ENCODE measurements at regions not wholly inside any gene's neighbourhood (a gene's known extent, or its start where the extent isn't known, plus 50 kb on each side); places are given as distances from the start of the nearest gene placed in this dataset.
A peak's percentile ranks its signal among the peaks of the same experiment; 100 is the strongest.

DNA sequence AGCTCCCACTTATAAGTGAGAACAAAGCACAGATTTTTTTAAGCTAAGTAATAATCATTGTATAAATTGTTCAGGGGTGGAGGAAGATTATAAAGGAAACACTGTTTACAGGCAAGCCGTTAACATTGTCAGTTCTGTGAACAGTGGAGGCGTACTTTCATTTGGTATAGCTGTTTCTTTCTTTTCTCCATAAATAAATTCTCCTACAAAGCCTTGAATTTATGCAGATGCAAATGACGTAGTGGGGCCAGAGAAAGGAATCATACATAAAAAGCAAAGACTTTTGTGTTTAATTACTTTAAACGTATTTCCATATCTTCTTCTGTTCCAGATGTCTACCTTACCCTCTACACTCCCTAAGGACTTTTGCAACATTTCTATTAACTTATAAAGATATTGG is 914.9 kb downstream of the ZPLD1 start:
- Histone ChIP-seq H3K9me3 (no peaks in the 10 kb centered on the region), H3K36me3 (no peaks in the 10 kb centered on the region), H3K4me3 (no peak overlapping the region), H3K27me3 (no peaks in the 10 kb centered on the region)
- DNase-seq: no peak

DNA sequence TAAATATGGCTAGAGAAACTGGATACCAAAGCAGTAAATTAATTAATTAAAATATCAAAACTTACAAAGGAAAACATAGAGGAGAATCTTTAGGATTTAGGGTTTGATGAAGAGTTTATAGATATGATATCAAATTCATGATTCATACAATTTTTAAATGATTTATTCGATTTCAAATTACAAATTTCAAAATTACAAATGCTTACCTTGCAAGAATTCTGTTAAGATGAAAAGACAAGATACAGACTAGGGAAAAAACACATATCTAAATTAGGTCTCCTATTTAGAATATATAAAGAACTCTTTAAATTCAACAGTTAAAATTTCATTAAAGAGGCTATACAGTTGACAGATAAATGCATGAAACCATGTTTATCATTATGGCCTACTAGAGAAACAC is 930.7 kb downstream of the ZPLD1 start:
- Histone ChIP-seq H3K9me3 (no peaks in the 10 kb centered on the region), H3K36me3 (no peaks in the 10 kb centered on the region), H3K27me3 (no peaks in the 10 kb centered on the region), H3K4me3 (no peak overlapping the region)
- DNase-seq: no peak

DNA sequence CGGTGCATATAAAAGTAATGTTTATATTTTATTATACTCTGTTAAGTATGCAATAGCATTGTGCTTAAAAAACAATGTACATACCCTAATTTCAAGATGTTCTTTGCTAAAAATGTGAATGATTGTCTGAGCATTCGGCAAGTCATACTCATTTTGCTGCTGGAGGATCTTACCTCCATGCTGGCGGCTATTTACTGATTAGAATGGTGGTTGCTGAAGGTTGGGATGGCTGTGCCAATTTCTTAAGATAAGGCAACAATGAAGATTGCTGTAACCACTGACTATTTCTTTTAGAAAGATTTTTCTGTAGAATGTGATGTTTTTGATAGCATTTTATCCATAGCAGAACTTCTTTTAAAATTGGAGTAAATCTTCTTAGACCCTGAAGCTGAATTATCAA is 932.7 kb downstream of the ZPLD1 start:
- Histone ChIP-seq H3K36me3 (no peaks in the 10 kb centered on the region), H3K4me3 (no peak overlapping the region), H3K9me3 (no peaks in the 10 kb centered on the region), H3K27me3 (no peaks in the 10 kb centered on the region)
- no peak for DNase-seq

DNA sequence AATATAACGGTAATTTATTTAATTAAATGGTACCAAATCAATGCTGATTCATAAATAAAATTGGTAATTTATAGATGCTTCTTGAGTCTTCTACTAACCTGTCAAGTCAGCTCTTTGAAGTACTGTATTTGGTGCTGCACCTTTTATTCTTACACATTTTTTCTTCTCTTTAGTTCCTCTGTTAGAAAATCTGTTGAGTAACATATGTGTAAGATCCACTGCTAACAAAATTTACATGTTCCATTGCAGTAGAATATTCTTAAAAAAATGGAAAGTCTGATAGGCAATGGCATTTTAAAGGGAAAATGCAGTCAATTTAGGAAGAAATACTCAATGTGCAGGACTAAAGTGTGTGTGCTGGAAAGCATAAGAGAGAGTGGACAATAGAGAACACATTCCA is 936.6 kb downstream of the ZPLD1 start:
- no peaks in the 10 kb centered on the region for H3K27me3 ChIP-seq
- no peaks in the 10 kb centered on the region for H3K9me3 ChIP-seq
- no peaks in the 10 kb centered on the region for H3K36me3 ChIP-seq
- no peak for DNase-seq
- H3K4me3 ChIP-seq: no peak overlapping the region

DNA sequence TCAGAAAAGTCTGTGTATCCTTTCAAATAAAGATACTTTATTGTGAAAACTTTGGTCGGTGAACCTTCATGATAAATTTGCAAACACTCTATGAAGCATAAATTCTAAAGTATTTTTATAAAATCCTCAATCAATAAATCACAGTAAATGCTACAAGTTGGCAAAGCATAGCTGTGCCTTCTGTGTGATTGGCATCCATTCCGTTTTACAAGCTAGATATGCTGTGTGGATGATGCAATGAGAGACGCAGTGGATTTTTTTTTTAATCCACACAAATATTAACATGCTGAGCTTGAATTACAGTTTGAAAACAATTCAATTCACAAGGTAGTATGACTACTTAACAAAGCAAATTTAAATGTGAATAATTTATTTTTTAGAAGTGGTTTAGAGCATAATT is 937.2 kb downstream of the ZPLD1 start:
- H3K27me3 ChIP-seq: no peaks in the 10 kb centered on the region
- H3K36me3 ChIP-seq: no peaks in the 10 kb centered on the region
- no peak for DNase-seq
- H3K9me3 ChIP-seq: no peaks in the 10 kb centered on the region
- H3K4me3 ChIP-seq: no peak overlapping the region

DNA sequence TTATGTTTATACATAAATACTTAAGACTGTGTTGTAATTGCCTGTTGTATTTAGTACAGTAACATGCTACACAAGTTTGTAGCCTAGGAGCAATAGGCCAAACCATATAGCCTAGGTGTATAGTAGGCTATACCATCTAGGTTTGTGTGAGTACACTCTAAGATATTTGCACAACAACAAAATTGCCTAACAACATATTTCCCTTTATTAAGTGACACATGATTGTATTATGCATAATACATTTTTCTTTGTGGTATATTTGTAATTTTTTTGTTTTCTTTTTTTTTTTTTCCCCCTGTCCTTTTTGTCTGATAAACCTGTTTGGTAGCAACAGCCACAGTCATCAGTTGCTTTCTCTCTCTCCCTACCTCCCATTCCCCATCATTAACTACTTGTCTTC is 945.6 kb downstream of the ZPLD1 start:
- Histone ChIP-seq H3K36me3 (no peaks in the 10 kb centered on the region), H3K4me3 (no peak overlapping the region), H3K9me3 (no peaks in the 10 kb centered on the region), H3K27me3 (no peaks in the 10 kb centered on the region)
- DNase-seq: no peak

DNA sequence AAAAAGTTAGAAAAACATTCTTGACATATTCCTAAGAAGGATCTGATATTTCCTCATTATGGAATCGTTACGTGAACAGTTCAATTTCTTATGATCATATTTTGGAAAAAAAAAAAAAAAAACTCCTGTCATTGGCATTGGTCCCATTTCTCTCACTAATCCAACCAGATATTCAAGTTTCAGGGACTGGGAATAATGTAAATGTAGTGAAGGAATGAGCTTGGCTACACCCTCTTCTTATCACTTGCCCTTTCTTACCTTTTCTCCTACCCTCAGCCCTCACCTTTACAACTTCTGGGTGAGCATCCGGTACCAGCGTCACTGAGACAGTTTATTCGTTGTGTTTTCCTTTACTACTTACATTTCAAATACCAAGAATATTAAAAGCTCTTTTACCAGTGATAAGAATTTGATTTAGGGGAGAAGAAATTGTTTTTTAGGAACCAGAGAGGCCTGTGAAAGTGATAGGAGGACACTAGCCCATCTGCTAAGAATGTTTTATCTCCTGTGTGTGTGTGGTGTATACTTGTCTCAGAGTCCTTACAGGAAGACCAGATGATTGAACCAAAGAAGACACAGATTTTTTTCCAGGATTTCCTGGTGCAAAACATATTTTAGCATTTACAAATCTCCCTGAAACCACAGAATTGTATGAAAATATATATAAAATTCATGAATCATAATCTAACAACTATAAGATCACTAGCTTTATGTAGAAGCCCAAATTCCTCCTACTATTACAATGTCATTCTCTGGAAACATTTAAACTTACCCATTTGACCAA is 946.7 kb downstream of the ZPLD1 start:
- no peaks in the 10 kb centered on the region for H3K27me3 ChIP-seq
- H3K9me3 ChIP-seq: no peaks in the 10 kb centered on the region
- no peak for DNase-seq
- H3K4me3 ChIP-seq: no peak overlapping the region
- no peaks in the 10 kb centered on the region for H3K36me3 ChIP-seq

DNA sequence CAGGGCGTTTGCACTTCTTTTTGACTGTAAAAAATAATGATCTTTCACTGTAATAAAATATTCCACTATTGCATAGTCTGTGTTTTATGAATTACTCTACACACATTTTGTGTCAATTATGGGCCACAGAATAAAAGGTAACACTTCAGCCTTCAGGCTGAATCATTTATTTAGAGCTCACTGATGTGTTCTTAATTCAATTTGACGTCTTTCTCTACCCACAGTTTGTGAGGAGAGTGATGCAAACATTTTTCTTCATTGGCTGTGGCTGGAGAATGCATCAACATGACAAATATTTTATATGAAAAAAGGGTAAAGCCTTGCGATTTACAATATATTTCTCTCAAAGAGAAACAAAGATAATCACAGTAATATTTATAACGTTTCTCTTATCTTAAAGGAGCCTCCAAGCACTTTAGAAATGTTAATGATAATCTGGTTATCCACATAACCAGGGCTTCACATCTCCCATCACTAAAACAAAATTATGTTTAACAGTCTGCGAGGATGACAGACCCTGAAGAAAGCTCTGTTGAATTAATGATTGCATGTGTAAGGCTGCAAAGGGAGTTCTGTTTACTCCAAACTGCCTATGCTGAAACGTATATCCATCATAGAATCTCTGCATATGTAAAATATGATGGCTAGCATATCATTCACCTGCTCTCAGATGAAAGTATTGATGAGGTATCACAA is 951.3 kb downstream of the ZPLD1 start:
- H3K27me3 ChIP-seq: no peaks in the 10 kb centered on the region
- H3K4me3 ChIP-seq: no peak overlapping the region
- H3K9me3 ChIP-seq: no peaks in the 10 kb centered on the region
- H3K36me3 ChIP-seq: no peaks in the 10 kb centered on the region
- DNase-seq: no peak

DNA sequence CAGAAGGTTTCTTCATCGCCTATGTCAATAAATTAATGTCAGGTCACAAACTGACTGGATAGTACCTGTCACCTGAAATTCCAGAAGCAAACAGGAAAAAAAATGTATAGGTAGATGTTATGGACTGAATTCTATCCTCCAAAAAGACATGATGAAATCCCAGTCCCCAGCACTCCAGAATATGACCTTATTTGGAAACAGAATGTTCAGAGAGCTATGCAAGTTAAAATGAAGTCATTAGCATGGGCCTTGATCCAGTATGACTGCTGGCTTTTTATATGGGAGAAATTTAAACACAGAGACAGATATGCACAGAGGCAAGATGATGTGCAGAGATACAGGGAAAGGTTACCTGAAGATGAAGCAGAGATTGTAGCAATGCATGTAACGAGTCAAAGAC is 953.4 kb downstream of the ZPLD1 start:
- DNase-seq: no peak
- H3K36me3 ChIP-seq: no peaks in the 10 kb centered on the region
- H3K27me3 ChIP-seq: no peaks in the 10 kb centered on the region
- no peak overlapping the region for H3K4me3 ChIP-seq
- no peaks in the 10 kb centered on the region for H3K9me3 ChIP-seq

DNA sequence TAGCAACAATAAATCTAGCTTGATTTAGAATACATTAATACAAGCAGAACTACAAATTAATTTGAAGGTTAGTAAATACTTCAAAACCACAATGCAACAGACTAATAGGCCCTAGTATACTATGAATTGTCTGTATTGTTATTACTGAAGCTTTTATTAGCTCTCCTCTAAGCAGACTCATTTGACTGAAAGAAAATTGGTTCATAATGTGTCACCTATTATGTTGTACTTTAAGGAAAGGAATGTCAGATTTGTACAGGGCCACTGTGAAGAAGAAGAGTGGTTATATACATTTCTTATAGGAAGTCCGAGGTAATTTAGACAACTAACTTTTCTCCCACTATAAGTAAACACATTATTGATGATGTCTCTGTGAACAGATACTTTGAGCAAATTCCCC is 954.5 kb downstream of the ZPLD1 start:
- H3K27me3 ChIP-seq: no peaks in the 10 kb centered on the region
- no peak for DNase-seq
- no peaks in the 10 kb centered on the region for H3K36me3 ChIP-seq
- no peak overlapping the region for H3K4me3 ChIP-seq
- no peaks in the 10 kb centered on the region for H3K9me3 ChIP-seq

DNA sequence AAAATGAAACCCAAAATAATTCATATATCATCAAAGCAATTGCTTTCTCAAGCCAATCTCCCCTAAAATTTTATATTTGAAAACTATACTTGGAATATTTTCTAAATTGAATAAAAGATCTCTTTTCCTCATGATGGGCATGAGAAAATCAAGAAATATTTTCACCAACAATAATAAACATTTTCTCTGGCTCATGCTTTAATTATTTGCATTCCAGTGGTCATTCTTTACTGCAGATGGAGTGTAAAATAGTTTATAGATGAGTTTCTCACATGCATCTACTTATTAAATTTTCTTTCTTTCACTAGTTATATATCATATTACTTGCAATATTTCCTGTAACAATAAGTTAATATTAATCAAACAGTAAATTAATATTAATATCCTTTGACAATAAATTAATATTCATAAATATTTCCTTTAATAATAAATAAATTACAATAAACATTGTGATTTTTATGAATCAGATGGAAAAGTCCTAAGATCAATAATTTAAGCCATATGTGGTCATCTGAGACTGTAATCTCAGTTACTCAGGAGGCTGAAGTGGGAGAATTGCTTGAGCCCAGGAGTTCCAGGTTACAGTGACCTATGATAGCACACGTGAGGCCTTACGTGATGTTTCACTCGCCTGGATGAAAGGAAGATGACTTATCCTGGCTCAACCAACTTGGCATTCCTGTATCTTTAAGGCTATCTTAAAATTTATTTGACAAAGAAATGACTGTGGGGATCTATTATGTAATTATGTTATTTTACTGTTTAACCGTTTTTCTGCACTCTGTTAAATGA is 958.8 kb downstream of the ZPLD1 start:
- no peaks in the 10 kb centered on the region for H3K36me3 ChIP-seq
- peak; percentile 36 for DNase-seq
- H3K4me3 ChIP-seq: no peak overlapping the region
- H3K27me3 ChIP-seq: no peaks in the 10 kb centered on the region
- H3K9me3 ChIP-seq: no peaks in the 10 kb centered on the region

DNA sequence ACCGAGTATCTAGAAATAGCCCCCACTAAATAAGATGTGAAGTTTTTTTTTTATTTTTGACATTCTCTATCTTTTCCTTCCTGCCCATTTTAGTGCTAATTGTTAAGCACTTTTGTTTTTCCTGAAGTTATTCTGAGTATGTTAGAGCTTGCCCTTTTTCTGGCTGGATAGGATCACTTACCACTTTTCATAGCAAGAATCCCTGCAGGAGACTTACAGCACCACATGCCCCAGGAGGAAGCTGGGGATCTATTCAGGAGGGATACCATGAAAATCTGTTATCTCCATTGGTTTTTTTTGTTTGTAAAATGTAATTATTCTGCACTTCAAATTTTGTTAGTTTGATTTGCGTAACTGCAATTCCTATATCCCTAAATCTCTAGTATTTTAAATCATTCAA is 968.4 kb downstream of the ZPLD1 start:
- no peaks in the 10 kb centered on the region for H3K36me3 ChIP-seq
- DNase-seq: no peak
- no peaks in the 10 kb centered on the region for H3K27me3 ChIP-seq
- no peak overlapping the region for H3K4me3 ChIP-seq
- H3K9me3 ChIP-seq: no peaks in the 10 kb centered on the region

DNA sequence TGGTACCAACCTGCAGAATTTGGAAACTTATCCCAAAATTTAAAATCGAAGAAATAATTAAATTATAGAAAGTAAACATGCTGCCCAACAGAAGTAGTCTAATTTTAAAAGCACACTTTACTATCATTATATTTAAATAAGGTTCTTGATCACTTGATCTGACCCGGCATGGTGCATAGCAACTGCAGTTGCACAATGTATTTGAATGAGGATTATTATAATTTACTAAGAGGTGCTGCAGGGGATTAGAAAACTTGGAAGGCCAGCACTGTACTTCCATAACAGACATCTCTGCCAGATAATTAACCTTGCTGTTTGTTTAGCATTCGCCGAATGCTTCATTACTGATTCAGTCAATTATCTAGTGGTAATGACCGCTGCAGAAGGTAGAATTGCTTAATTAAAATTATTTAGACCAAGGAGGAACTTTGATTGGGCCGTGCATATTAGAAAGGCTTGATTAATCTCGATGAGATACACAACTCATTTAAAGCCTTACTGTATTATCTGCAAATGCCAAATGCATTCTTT is 971.6 kb downstream of the ZPLD1 start:
- no peak for DNase-seq
- no peak overlapping the region for H3K4me3 ChIP-seq
- H3K36me3 ChIP-seq: no peaks in the 10 kb centered on the region
- no peaks in the 10 kb centered on the region for H3K9me3 ChIP-seq
- H3K27me3 ChIP-seq: no peaks in the 10 kb centered on the region

DNA sequence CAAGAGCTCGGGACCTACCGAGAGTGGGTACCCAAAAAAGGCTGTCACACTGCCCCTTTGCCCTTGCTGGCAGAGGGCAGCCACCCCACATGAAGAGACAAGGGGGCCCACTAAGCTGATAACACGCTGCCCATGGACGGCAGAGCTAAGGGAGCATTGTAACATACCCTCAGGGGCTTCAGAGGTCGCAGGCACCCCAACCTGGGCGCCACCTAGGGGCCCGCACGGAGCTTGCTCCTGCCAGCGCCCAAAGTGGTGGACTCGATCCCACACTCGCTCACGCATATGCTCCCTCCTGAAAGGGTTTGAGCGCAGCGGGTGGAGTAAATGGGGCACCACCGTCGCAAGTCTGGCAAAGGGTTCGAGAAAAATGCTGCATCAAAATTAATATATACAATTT is 975.4 kb downstream of the ZPLD1 start:
- Histone ChIP-seq H3K9me3 (no peaks in the 10 kb centered on the region), H3K4me3 (no peak overlapping the region), H3K27me3 (no peaks in the 10 kb centered on the region), H3K36me3 (no peaks in the 10 kb centered on the region)
- no peak for DNase-seq

DNA sequence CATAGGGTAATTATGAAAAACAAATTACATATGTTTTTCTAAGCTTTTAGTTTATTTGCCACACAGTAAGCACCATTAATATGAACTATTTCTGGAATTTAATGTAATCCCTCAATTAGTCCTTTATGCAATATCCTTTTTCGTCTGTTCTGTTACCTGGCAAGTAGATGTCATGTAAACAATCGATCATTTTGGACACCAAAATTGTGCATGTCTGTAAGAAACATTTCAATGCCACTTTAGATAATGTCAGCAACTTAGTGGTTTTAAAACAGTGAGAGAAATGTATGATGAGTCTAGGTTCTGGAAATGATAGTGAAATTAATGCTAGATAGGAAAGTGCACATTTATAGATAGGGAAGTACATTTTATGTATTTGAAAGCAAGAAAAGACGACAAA is 986.6 kb downstream of the ZPLD1 start:
- Histone ChIP-seq H3K27me3 (no peaks in the 10 kb centered on the region), H3K4me3 (no peak overlapping the region), H3K36me3 (no peaks in the 10 kb centered on the region), H3K9me3 (no peaks in the 10 kb centered on the region)
- DNase-seq: no peak

DNA sequence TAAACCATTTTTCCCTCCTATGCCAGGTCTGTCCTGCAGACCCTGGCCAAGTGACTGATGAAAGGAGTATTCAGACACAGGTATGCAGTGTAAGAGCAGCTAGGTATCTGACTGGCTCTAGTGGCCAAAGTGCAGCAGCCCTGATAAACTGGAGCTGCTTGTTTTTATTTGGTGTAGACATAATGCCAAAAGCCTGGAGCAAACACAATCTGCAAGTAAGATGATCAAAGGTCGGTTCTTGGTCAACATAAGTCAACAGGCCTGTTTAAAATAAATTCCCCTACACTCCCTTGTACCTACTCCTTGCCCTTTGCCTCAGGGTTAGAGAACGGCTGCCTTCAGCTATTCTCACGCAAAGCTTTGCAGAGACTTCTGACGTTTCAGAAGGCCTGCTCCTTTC is 1003.1 kb downstream of the ZPLD1 start:
- Histone ChIP-seq H3K36me3 (no peaks in the 10 kb centered on the region), H3K4me3 (no peak overlapping the region), H3K27me3 (no peaks in the 10 kb centered on the region), H3K9me3 (no peaks in the 10 kb centered on the region)
- no peak for DNase-seq

DNA sequence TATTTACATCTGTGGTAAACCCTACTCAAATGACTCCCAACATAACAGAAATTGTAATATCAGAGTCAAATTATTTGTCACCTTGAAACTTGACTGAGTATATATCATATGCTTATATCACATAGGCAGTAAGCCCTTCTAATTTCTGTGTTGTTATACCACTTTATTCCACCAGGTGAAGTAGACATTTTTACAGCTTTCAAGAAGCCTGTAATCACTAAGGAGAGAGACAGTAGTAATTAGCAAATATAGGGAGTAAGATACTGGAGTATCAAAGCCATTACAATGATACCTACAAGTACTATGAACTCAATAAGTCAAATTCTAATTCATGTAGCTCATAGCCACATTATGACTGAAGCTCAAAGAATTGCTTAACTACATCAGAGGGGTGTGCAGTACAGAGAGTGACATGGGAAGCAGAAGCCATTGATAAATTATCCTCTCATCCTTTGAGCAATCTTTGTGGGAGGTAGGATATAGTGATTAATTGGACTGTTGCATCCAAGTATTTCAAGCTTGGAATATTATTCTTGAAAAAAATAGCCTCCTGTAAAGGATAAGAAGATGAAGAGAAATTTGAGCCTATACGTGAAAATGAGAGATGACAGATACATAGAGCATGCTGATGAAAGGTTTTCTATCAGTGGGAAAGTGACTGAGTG is 1005.9 kb downstream of the ZPLD1 start:
- Histone ChIP-seq H3K36me3 (no peaks in the 10 kb centered on the region), H3K4me3 (no peak overlapping the region), H3K9me3 (no peaks in the 10 kb centered on the region; the same call in 1 of the 2 replicates), H3K27me3 (no peaks in the 10 kb centered on the region)
- DNase-seq: no peak
